Stomach smooth muscle (tissue), 2 donors: ENCODE measurements at regions not wholly inside any gene's neighbourhood (a gene's known extent, or its start where the extent isn't known, plus 50 kb on each side); places are given as distances from the start of the nearest gene placed in this dataset.
"Not testable (repeated sequence)": the region's sequence is repeated elsewhere in the genome, so short reads cannot be mapped to it uniquely, and the experiment has no call there.

Experiments used
- H3K27ac ChIP-seq: one replicate; pipeline ENCODE4 v1.7.0; 2013; ENCODE audit warnings: mild to moderate bottlenecking, low read length, inconsistent platforms
- H3K27me3 ChIP-seq, 2 donors: one replicate each; pipeline ENCODE4 v1.7.0; 2013; ENCODE audit warnings: low read length in 2 of 2; ENCODE audit not compliant: insufficient read depth in 2 of 2, control insufficient read depth in 1 of 2
- H3K36me3 ChIP-seq, 2 donors: one replicate each; pipeline ENCODE4 v1.7.0; 2013; ENCODE audit warnings: low read length in 2 of 2; ENCODE audit not compliant: control insufficient read depth in 2 of 2, insufficient read depth in 2 of 2
- H3K4me1 ChIP-seq: one replicate; pipeline ENCODE4 v1.7.0; 2013; ENCODE audit warnings: low read length; ENCODE audit not compliant: control insufficient read depth, insufficient read depth
- H3K4me3 ChIP-seq, 2 donors: one replicate each; pipeline ENCODE4 v1.7.0; 2013; ENCODE audit warnings: low read length in 2 of 2
- H3K9ac ChIP-seq, 2 donors: one replicate each; pipeline ENCODE4 v1.7.0; 2013; ENCODE audit warnings: low read length in 2 of 2, mild to moderate bottlenecking in 1 of 2
- H3K9me3 ChIP-seq, 2 donors: one replicate each; pipeline ENCODE4 v1.7.0; 2013; ENCODE audit warnings: low read length in 2 of 2; ENCODE audit not compliant: control insufficient read depth in 2 of 2
- donor health status: healthy.
- donor health status: Pancreatic carcinoma.

DNA sequence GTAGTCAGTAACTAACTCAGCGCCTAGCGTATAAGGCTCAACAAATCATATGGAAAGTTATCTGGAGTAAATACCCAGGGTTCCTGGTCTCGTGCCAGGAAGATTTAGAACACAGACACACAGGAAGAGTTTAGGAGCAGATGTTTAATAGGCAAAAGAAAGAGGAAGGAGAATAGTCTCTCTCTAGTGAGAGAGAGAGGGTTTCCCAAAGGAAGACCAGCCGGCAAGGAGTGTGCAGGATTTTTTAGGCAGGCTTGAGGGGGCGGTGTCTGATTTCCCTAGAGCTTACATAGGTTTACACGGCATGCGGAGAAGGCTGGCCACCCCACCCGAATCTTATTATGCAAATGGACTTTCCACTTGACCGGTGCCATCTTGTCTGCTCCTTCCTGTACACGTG, 284.0 kb upstream of the FRG1 start:
- Histone ChIP-seq H3K4me3 (no peak overlapping the region), H3K4me1 (no peaks in the 10 kb centered on the region), H3K9me3 (no peaks in the 10 kb centered on the region)

DNA sequence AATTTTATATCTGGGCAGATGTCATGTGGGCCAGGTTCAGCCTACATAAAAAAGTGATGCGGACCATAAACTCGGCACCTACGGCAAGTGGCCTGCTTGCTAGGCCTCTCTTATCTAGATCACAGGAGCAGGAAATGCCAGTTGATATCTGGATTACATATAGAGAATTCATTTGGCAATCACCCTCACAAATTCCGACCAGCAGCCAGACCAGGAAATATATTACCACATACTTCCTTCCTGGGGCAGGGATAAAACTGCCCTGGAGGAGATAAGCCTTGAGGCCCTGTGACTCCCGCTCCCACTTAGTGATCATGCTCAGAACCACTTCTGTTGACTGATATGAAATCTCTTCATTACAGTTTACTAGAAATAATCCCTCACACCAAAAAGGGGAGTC, 282.4 kb upstream of the FRG1 start:
- not testable (repeated sequence) for H3K9me3 ChIP-seq, H3K27ac ChIP-seq, H3K9ac ChIP-seq, H3K27me3 ChIP-seq, H3K4me1 ChIP-seq, H3K36me3 ChIP-seq, H3K4me3 ChIP-seq

More for the DNA sequence above, 284.0 kb upstream of the FRG1 start:
- no peaks in the 10 kb centered on the region for H3K36me3 ChIP-seq
- H3K27me3 ChIP-seq = no peaks in the 10 kb centered on the region
- H3K9ac ChIP-seq = no peak overlapping the region
- no peak overlapping the region for H3K27ac ChIP-seq

DNA sequence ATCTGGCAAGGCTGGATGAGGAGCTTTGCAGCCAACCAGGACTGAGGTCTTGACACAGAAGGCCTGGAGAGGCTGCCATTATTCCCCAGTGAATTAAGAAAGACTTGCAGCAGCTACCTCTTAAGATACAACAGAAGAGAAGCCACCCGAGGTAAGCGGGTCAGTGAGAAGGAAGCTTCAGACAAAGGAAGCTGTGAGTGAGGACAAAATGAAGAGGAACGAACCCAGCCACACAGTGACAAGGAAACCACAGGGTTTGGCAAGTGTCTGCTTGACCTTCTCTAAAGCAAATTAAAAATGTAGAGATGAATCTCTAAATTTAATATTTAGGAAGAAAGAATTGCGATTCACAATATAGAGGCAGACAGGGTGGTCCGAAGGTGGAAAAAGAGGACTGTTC, 281.8 kb upstream of the FRG1 start:
- not testable (repeated sequence) for H3K27ac ChIP-seq, H3K27me3 ChIP-seq

GRCh38 chr4:189659287-189659686, 281.4 kb upstream of the FRG1 start:
- Histone ChIP-seq H3K9ac (no peak overlapping the region), H3K4me3 (no peak overlapping the region), H3K27ac (no peak overlapping the region), H3K36me3 (no peaks in the 10 kb centered on the region), H3K27me3 (no peaks in the 10 kb centered on the region), H3K9me3 (peaks cover 0 to 3% of the 10 kb centered on the region in 2 donors), H3K4me1 (no peaks in the 10 kb centered on the region)

More for the DNA sequence above, 281.8 kb upstream of the FRG1 start:
- not testable (repeated sequence) for H3K9ac ChIP-seq, H3K4me3 ChIP-seq, H3K9me3 ChIP-seq, H3K4me1 ChIP-seq, H3K36me3 ChIP-seq

GRCh38 chr4:189660722-189661360, 279.8 kb upstream of the FRG1 start:
- Histone ChIP-seq H3K9me3 (peaks cover 0 to 3% of the 10 kb centered on the region in 2 donors), H3K9ac (no peak overlapping the region), H3K27me3 (no peaks in the 10 kb centered on the region), H3K4me3 (no peak overlapping the region), H3K4me1 (no peaks in the 10 kb centered on the region), H3K27ac (no peak overlapping the region), H3K36me3 (no peaks in the 10 kb centered on the region)

DNA sequence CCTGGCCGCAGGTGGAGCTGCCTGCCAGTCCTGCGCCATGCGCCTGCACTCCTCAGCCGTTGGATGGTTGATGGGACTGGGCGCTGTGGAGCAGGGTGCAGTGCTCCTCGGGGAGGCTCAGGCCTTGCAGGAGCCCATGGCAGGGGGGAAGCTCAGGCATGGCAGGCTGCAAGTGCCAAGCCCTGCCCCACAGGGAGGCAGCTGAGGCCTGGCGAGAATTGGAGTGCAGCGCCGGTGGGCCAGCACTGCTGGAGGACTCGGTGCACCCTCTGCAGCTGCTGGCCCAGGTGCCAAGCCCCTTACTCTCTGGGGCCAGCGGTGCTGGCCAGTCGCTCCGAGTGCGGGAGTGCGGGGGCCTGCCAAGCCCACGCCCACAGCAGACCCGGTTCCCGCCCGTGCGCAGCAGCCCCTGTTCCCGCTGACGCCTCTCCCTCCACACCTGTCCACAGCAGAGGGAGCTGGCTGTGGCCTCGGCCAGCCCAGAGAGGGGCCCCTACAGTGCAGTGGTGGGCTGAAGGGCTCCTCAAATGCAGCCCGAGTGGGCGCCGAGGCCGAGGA, 275.9 kb upstream of the FRG1 start:
- no peak overlapping the region for H3K27ac ChIP-seq

GRCh38 chr4:189665712-189666305, 274.9 kb upstream of the FRG1 start:
- not testable (repeated sequence) for H3K27ac ChIP-seq, H3K27me3 ChIP-seq, H3K4me1 ChIP-seq, H3K4me3 ChIP-seq, H3K36me3 ChIP-seq, H3K9ac ChIP-seq, H3K9me3 ChIP-seq

More for the DNA sequence above, 275.9 kb upstream of the FRG1 start:
- Histone ChIP-seq H3K36me3 (no peaks in the 10 kb centered on the region), H3K4me3 (no peak overlapping the region), H3K9me3 (peaks cover 0 to 3% of the 10 kb centered on the region in 2 donors), H3K27me3 (no peaks in the 10 kb centered on the region), H3K4me1 (no peaks in the 10 kb centered on the region), H3K9ac (no peak overlapping the region)

- not testable (repeated sequence) for H3K9me3 ChIP-seq, H3K9ac ChIP-seq, H3K27ac ChIP-seq, H3K4me1 ChIP-seq, H3K36me3 ChIP-seq, H3K27me3 ChIP-seq, H3K4me3 ChIP-seq
Observed at GRCh38 chr4:189667386-189667785, 273.3 kb upstream of the FRG1 start.

DNA sequence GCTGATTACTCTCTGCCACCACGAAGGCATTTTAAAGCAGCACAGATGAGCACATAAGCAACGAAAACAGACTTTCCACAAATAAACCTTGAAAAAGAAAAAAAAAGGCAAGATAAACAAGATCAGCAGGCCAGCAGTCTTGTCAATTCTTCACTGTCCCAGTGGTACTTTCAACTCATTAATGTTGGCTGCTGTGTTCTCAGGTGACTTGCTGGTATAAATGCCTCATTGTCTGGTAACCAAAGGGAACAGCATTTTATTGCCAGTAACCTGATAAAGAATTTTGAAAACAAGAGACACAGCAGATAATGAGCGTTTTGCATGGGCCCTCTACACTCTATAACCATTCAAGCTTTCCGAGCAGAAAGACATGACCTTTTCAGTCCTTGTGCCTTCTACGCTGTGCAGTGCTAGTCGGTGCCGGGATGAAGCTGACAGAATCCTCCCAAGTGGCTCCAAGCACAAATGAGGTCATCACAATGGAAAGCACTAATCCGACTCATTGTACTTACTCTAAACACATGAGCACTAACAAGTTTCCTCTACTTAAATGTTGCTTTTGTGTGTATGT, 242.9 kb upstream of the FRG1 start:
- not testable (repeated sequence) for H3K9ac ChIP-seq, H3K9me3 ChIP-seq, H3K27ac ChIP-seq, H3K4me3 ChIP-seq, H3K4me1 ChIP-seq, H3K36me3 ChIP-seq, H3K27me3 ChIP-seq

DNA sequence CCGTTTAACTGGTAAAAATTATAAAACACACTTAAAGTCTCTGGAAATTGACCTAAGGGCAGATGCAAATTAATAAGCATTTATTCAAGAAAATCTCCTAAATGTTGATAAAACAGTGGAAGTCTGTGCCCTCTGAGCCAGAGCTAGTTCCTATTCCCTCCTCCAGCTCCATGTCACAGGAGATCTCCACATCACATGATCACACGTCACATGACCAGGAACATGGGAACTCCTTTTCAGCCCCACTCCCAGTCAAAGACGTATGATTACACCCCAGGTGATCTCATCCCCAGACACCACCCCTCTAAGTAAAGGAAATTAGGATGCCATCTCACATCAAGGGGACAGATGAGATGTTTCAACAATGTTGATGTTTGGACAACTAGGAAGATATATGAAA, 237.7 kb upstream of the FRG1 start:
- H3K27ac ChIP-seq, H3K9me3 ChIP-seq, H3K4me1 ChIP-seq, H3K36me3 ChIP-seq, H3K27me3 ChIP-seq, H3K4me3 ChIP-seq, H3K9ac ChIP-seq: not testable (repeated sequence)

DNA sequence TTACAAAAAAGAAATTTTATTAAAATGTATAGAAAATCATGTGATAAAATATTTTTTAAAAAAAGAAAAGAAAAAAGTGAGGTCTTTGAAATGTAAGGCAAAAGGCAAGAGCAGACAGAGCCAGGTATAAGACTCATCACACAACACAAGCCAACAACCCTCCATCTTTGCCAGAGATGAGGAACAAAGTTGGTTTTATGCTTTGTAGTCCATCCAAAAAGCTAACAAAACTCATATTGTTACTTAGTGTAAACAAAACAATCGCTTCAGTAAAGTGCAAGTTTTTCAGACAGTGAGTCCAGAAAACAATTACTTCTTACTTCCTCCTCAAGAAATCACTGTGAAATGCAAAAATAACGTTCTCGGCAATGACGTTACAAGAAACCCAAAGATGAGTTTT, 233.9 kb upstream of the FRG1 start:
- not testable (repeated sequence) for H3K9ac ChIP-seq, H3K27ac ChIP-seq, H3K4me3 ChIP-seq, H3K9me3 ChIP-seq, H3K27me3 ChIP-seq, H3K4me1 ChIP-seq, H3K36me3 ChIP-seq
